Erythroblast (primary cell): ENCODE measurements at regions not wholly inside any gene's neighbourhood (a gene's known extent, or its start where the extent isn't known, plus 50 kb on each side); places are given as distances from the start of the nearest gene placed in this dataset.
"Not testable (repeated sequence)": the region's sequence is repeated elsewhere in the genome, so short reads cannot be mapped to it uniquely, and the experiment has no call there.

ENCODE experiments used
- DNase-seq, 2 experiments: peaks; one replicate each; lab custom pipeline; 2025; lab: John Stamatoyannopoulos, UW
- GATA1 ChIP-seq: IDR thresholded peaks from 2 replicates; pipeline ENCODE4 v1.6.1; 2011; ENCODE audit warnings: low read depth, mild to moderate bottlenecking, control low read depth, low read length, moderate library complexity
- POLR2A ChIP-seq: IDR thresholded peaks from 2 replicates; pipeline ENCODE4 v1.6.1; 2011; ENCODE audit warnings: mild to moderate bottlenecking, low read length

- TF ChIP-seq GATA1, result no peak
- no peak for TF ChIP-seq POLR2A
- peak; percentile 12 to 53 for DNase-seq
These were observed 1030.4 kb downstream of the TMEM121 start for GRCh38 chr14:106556665-106557289.

- TF ChIP-seq GATA1, result no peak
- TF ChIP-seq POLR2A, result no peak
- DNase-seq, result no peak
These were observed 1036.1 kb downstream of the TMEM121 start for GRCh38 chr14:106562451-106562850.

GRCh38 chr14:106564058-106564643, 1037.8 kb downstream of the TMEM121 start:
- TF ChIP-seq POLR2A (no peak), GATA1 (no peak)
- DNase-seq, result peak; percentile 4 to 45

GRCh38 chr14:106578481-106578880, 1052.1 kb downstream of the TMEM121 start:
- no peak for TF ChIP-seq POLR2A
- TF ChIP-seq GATA1, result no peak
- DNase-seq, result no peak

- TF ChIP-seq POLR2A (no peak), GATA1 (no peak)
- no peak for DNase-seq
These were observed 1052.7 kb downstream of the TMEM121 start for GRCh38 chr14:106579084-106579483.

- no peak for DNase-seq
- TF ChIP-seq GATA1, result no peak
- TF ChIP-seq POLR2A, result no peak
These were observed 1059.3 kb downstream of the TMEM121 start for GRCh38 chr14:106585692-106586091.

- DNase-seq, result peak; percentile 2 to 44
- no peak for TF ChIP-seq POLR2A
- TF ChIP-seq GATA1, result no peak
These were observed 1059.8 kb downstream of the TMEM121 start for GRCh38 chr14:106586098-106586704.

- not testable (repeated sequence) for DNase-seq
These were observed 1065.2 kb downstream of the TMEM121 start for GRCh38 chr14:106591539-106591938.

GRCh38 chr14:106592115-106592852, 1065.9 kb downstream of the TMEM121 start:
- peak in 1 of 2 experiments; percentile 3 for DNase-seq

GRCh38 chr14:106599209-106599608, 1072.8 kb downstream of the TMEM121 start:
- TF ChIP-seq GATA1, result no peak
- TF ChIP-seq POLR2A, result no peak
- DNase-seq, result no peak

GRCh38 chr14:106605548-106606448, 1079.4 kb downstream of the TMEM121 start:
- DNase-seq, result peak; percentile 9 to 40
- TF ChIP-seq GATA1 (no peak), POLR2A (no peak)

- no peak for DNase-seq
- TF ChIP-seq POLR2A (no peak), GATA1 (no peak)
These were observed 1080.6 kb downstream of the TMEM121 start for GRCh38 chr14:106606936-106607335.

- no peak for DNase-seq
- TF ChIP-seq GATA1 (no peak), POLR2A (no peak)
These were observed 1084.3 kb downstream of the TMEM121 start for GRCh38 chr14:106610691-106611090.
